ENCODE measurements at regions not wholly inside any gene's neighbourhood (a gene's known extent, or its start where the extent isn't known, plus 50 kb on each side); places are given as distances from the start of the nearest gene placed in this dataset.

DNA sequence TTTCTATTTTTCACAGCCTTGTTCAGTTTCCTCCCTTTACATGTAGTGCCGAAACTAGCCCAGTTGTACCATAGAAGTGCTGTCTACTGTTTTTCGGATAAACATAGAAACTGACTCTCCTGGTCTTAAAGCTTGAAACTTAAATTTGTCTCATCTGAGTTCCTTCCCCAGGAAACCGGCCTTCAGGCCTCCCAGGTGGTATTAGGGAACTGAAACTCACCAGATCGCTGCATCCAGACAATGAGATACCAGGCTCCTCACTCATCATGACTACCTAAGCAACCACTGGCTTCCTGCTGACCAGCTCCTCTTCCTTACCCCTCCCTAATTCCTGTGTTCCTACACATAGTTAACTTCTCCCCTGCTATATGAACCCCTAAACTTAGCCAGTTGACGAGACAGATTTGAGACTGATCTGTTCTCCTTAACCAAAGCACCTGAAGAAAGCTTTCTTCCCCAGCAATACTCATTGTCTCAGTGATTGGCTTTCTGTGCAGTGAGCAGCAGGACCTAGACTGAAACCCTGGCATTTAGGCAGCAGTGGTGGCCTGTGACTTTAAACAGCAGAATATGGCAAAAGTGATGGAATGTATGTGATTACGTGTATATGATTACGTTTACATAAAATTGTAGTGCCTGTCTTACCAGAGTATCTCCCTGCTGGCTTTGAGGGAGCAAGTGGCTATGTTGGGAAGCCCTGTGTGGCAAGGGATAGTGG is 959.1 kb upstream of the LCORL start:
- Histone ChIP-seq H3K27me3 (ENCODE audit: control insufficient read depth in 2 of 2, insufficient read depth in 2 of 2, low read length in 2 of 2) (no peaks in the 10 kb centered on the region), H3K9me3 (replicated peaks; ENCODE audit: control insufficient read depth, insufficient read depth, low read length) (no peaks in the 10 kb centered on the region), H3K36me3 (ENCODE audit: control insufficient read depth in 2 of 2, extremely low read depth in 1 of 2, insufficient read depth in 2 of 2, low read length in 2 of 2) (no peaks in the 10 kb centered on the region), H3K4me2 (ENCODE audit: insufficient read depth, low read length) (no peak overlapping the region), H3K9ac (replicated peaks; ENCODE audit: extremely low read depth, insufficient read depth, low read length) (no peak overlapping the region), H4K20me1 (replicated peaks; ENCODE audit: control insufficient read depth, extremely low read depth, insufficient read depth, low read length) (no peaks in the 10 kb centered on the region), H3K4me3 (replicated peaks in 1 of 3; ENCODE audit: insufficient read depth in 1 of 3, low read depth in 1 of 3, low read length in 3 of 3) (no peak overlapping the region), H3K9me1 (replicated peaks; ENCODE audit: control insufficient read depth, extremely low read depth, insufficient read depth, low read length) (no peaks in the 10 kb centered on the region), H3K4me1 (ENCODE audit: control insufficient read depth, extremely low read depth, insufficient read depth, low read length) (no peaks in the 10 kb centered on the region), H3K79me2 (ENCODE audit: control insufficient read depth, insufficient read depth, low read length) (no peaks in the 10 kb centered on the region), H2AFZ (ENCODE audit: low read depth, low read length) (no peak overlapping the region), H3K27ac (ENCODE audit: insufficient read depth, low read depth, low read length) (no peak overlapping the region)
- dilution Hi-C loops (cut with MboI; ENCODE audit: extremely low pct_ligation_motif_present, low sequenced_read_pairs) (no loop called here), intact Hi-C loops (cut with micrococcal nuclease) (no loop called here)
- BruUV-seq (replicated peaks) = no TSS peak
- no peak for FAIRE-seq
- no peak for TF ChIP-seq JUN (IDR thresholded peaks at IDR 0.05; ENCODE audit: borderline replicate concordance, insufficient read depth, insufficient read length, low read depth)
- no peak for TF ChIP-seq EZH2 (IDR thresholded peaks at IDR 0.05; ENCODE audit: borderline replicate concordance, low read depth, low read length, severe bottlenecking)
- no peak for TF ChIP-seq MYC (IDR thresholded peaks at IDR 0.05; ENCODE audit: low read depth, low read length)
- TF ChIP-seq, protein P1, sequence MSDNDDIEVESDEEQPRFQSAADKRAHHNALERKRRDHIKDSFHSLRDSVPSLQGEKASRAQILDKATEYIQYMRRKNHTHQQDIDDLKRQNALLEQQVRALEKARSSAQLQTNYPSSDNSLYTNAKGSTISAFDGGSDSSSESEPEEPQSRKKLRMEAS (IDR thresholded peaks at IDR 0.05; ENCODE audit: insufficient read depth, insufficient read length) = no peak
- no peak for TF ChIP-seq POLR2A (IDR thresholded peaks at IDR 0.05; ENCODE audit: low read depth, low read length)
- no peak for TF ChIP-seq POLR2AphosphoS5 (IDR thresholded peaks at IDR 0.05; ENCODE audit: insufficient read depth, low read depth, low read length)
- TF ChIP-seq, protein P2, sequence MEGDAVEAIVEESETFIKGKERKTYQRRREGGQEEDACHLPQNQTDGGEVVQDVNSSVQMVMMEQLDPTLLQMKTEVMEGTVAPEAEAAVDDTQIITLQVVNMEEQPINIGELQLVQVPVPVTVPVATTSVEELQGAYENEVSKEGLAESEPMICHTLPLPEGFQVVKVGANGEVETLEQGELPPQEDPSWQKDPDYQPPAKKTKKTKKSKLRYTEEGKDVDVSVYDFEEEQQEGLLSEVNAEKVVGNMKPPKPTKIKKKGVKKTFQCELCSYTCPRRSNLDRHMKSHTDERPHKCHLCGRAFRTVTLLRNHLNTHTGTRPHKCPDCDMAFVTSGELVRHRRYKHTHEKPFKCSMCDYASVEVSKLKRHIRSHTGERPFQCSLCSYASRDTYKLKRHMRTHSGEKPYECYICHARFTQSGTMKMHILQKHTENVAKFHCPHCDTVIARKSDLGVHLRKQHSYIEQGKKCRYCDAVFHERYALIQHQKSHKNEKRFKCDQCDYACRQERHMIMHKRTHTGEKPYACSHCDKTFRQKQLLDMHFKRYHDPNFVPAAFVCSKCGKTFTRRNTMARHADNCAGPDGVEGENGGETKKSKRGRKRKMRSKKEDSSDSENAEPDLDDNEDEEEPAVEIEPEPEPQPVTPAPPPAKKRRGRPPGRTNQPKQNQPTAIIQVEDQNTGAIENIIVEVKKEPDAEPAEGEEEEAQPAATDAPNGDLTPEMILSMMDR (IDR thresholded peaks at IDR 0.05; ENCODE audit: extremely low read depth in 1 of 2, insufficient read depth in 1 of 2, low read depth in 1 of 2, low read length in 2 of 2) = no peak
- no peak for TF ChIP-seq FOS (IDR thresholded peaks at IDR 0.05; ENCODE audit: borderline replicate concordance, insufficient read depth, low read length)
- TF ChIP-seq GATA2 (IDR thresholded peaks at IDR 0.05; ENCODE audit: insufficient read depth, insufficient read length, low read depth, low read length) = no peak
- no peak for DNase-seq (ENCODE audit: low read depth, low spot score)
- POLR2A ChIA-PET = no interaction called here
- CTCF ChIA-PET = no interaction called here

Measured in endothelial cell of umbilical vein (primary cell).